GM12872 (cell line): ENCODE measurements at regions not wholly inside any gene's neighbourhood (a gene's known extent, or its start where the extent isn't known, plus 50 kb on each side); places are given as distances from the start of the nearest gene placed in this dataset.

ENCODE experiments used
- CTCF ChIP-seq: IDR thresholded peaks from 3 replicates; pipeline ENCODE4 v1.5.1; 2011; ENCODE audit warnings: low read depth, mild to moderate bottlenecking, low read length, moderate library complexity; ENCODE audit not compliant: insufficient read depth

DNA sequence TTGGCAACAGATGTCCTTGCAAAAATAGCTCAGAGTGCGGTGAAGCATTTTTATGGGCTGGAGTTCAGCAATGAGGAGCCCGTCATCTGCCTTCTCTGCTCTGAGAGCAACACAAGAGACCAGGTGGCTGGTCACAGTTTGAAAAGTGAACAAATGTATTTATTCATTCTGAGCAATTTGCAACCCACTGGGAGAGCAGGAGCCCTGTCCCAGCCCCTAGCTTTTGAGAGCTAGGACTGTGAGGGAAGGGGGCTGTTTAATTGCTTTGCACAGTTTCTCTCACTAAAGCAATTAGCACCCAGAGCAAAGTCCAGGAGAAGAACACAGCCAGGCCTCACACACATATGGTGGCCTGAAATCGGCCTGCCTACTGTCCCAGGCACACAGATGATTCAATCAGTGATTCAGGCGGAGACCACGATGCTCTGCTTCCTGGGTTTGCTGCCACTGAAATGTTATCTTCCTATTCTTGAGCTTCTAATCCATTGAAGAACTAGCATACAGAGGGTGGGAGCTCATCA is 646.1 kb upstream of the ACVR2A start:
- TF ChIP-seq CTCF, result no peak

DNA sequence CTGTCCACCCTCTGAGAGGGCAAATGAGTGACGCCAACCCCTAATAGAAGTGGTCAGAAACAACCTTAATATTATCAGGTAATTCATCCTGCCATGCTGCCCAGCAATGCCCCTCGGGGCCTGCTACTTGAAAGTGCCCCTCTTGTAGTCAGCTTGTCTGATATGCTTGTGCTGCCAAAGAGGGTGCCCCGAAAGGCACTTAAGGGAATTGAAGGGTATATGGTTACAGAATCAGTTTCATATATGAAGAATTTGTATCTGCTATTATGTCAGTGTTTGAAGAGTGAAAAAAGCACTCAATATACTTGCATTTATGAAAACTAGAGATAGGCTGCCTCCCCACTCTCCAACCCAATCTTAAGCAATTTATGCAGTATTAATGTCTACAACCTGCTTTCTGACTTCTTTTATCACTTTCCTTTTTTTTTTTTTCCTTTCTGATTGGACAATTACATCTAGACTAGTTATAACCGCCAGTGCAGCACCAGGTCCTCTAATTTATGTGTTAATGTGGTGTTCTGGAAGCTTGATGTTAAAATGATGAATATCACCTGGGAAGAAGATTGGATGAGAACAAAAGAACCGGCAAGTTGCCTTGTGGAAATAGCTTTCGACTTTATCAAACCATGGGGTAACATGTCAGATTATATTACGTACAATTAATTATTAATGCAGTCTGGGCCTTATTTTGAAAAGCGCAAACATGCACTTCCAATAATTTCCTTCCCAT is 646.9 kb upstream of the ACVR2A start:
- TF ChIP-seq CTCF, result no peak

DNA sequence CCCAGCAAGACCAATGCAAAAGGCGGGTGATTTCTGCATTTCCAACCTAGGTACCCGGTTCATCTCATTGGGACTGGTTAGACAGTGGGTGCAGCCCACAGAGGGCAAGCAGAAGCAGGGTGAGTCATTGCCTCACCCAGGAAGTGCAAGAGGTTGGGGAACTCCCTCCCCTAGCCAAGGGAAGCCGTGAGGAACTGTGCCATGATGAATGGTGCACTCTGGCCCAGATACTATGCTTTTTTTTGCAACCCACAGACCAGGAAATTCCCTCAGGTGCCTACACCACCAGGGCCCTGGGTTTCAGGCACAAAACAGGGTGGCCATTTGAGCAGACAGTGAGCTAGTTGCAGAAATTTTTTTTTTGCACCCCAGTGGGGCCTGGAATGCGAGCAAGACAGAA is 662.6 kb upstream of the ACVR2A start:
- TF ChIP-seq CTCF, result no peak

- TF ChIP-seq CTCF, result no peak
Measured at GRCh38 chr2:147181351-147182029, 663.3 kb upstream of the ACVR2A start.

- no peak for TF ChIP-seq CTCF
Measured at GRCh38 chr2:147177071-147177857, 667.6 kb upstream of the ACVR2A start.

GRCh38 chr2:147174824-147175254 is 670.0 kb upstream of the ACVR2A start:
- TF ChIP-seq CTCF, result no peak

DNA sequence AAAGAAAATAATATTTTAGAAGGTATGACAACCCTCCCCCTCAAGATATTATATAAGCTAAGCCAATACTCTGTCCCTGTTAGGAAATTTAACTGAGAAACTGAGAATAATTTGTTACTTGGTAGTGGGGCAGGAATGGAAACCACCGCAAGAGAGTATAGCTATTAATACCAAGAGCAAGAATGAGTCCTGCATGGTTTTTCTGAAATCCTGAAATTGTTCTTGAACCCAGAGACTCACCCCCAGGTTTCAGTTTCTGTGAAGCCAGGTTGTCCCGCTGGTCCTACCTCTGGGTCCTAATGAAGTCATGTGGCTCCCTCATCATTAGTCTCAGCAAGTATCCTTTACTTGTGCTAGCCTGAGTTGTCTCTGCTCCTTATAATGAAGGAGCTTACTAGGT is 671.0 kb upstream of the ACVR2A start:
- TF ChIP-seq CTCF, result no peak
